Osteoblast (primary cell): ENCODE measurements at regions not wholly inside any gene's neighbourhood (a gene's known extent, or its start where the extent isn't known, plus 50 kb on each side); places are given as distances from the start of the nearest gene placed in this dataset.

Experiments
- DNase-seq: peaks from one replicate; pipeline ENCODE4 v3.0.0; 2011; ENCODE audit warnings: low spot score, mixed read lengths; ENCODE audit not compliant: insufficient read length; ENCODE audit errors: missing footprints
- H2AFZ ChIP-seq: 2 replicates; pipeline ENCODE4 v1.6.0; 2011; ENCODE audit warnings: mild to moderate bottlenecking, low read length
- H3K27ac ChIP-seq: 2 replicates; pipeline ENCODE4 v1.5.1; 2011; ENCODE audit warnings: mild to moderate bottlenecking, low read depth, low read length, moderate library complexity
- H3K27me3 ChIP-seq: 2 replicates; pipeline ENCODE4 v1.6.0; 2012; ENCODE audit warnings: mild to moderate bottlenecking, control low read depth, inconsistent platforms, low read length, moderate library complexity; ENCODE audit not compliant: insufficient read depth
- H3K36me3 ChIP-seq: 2 replicates; pipeline ENCODE4 v1.5.1; 2011; ENCODE audit warnings: mild to moderate bottlenecking, low read length, control low read depth, moderate library complexity; ENCODE audit not compliant: insufficient read depth
- H3K4me1 ChIP-seq: 2 replicates; pipeline ENCODE4 v1.5.1; 2011; ENCODE audit warnings: mild to moderate bottlenecking, low read length, control low read depth, moderate library complexity; ENCODE audit not compliant: insufficient read depth
- H3K4me2 ChIP-seq: 2 replicates; pipeline ENCODE4 v1.6.0; 2011; ENCODE audit warnings: mild to moderate bottlenecking, low read length; ENCODE audit not compliant: insufficient read depth
- H3K4me3 ChIP-seq: fragments of 200-600 bp; sonication (generic); 3 replicates; pipeline ENCODE4 v1.5.1; 2012; ENCODE audit warnings: mild to moderate bottlenecking, low read length, inconsistent platforms; ENCODE audit not compliant: insufficient read depth
- H3K79me2 ChIP-seq: 2 replicates; pipeline ENCODE4 v1.6.0; 2012; ENCODE audit warnings: mild to moderate bottlenecking, low read length, control low read depth, inconsistent platforms; ENCODE audit not compliant: insufficient read depth
- H3K9me3 ChIP-seq: 2 replicates; pipeline ENCODE4 v1.5.1; 2011; ENCODE audit warnings: low read depth, low read length, control low read depth
- H4K20me1 ChIP-seq: 2 replicates; pipeline ENCODE4 v1.6.0; 2012; ENCODE audit warnings: mild to moderate bottlenecking, low read length, control low read depth; ENCODE audit not compliant: insufficient read depth
- CTCF ChIP-seq: IDR thresholded peaks from 2 replicates; pipeline ENCODE4 v1.5.1; 2011; ENCODE audit warnings: mild to moderate bottlenecking, low read depth, low read length, moderate library complexity; ENCODE audit errors: extremely low read depth

- Histone ChIP-seq H3K4me2 (no peak overlapping the region), H4K20me1 (no peaks in the 10 kb centered on the region), H3K4me3 (no peak overlapping the region), H2AFZ (no peak overlapping the region), H3K27me3 (no peaks in the 10 kb centered on the region), H3K9me3 (no peaks in the 10 kb centered on the region), H3K79me2 (no peaks in the 10 kb centered on the region), H3K4me1 (peaks cover 15% of the 10 kb centered on the region), H3K36me3 (no peaks in the 10 kb centered on the region), H3K27ac (peak overlapping the region; percentile 82)
- DNase-seq, result no peak
- TF ChIP-seq CTCF, result no peak
These were observed 349.8 kb upstream of the DAB2 start for GRCh38 chr5:39774605-39775004.

- DNase-seq, result no peak
- peaks cover 28% of the 10 kb centered on the region for H3K4me1 ChIP-seq
- H3K4me3 ChIP-seq, result no peak overlapping the region
- TF ChIP-seq CTCF, result no peak
- no peak overlapping the region for H3K4me2 ChIP-seq
- no peaks in the 10 kb centered on the region for H3K27me3 ChIP-seq
- no peaks in the 10 kb centered on the region for H3K36me3 ChIP-seq
- no peak overlapping the region for H3K27ac ChIP-seq
- H2AFZ ChIP-seq, result peak overlapping the region; percentile 68
- H4K20me1 ChIP-seq, result no peaks in the 10 kb centered on the region
- no peaks in the 10 kb centered on the region for H3K79me2 ChIP-seq
- no peaks in the 10 kb centered on the region for H3K9me3 ChIP-seq
These were observed 347.5 kb upstream of the DAB2 start for GRCh38 chr5:39772307-39772706.

GRCh38 chr5:39767916-39768315 lies 343.1 kb upstream of the DAB2 start:
- no peaks in the 10 kb centered on the region for H3K9me3 ChIP-seq
- no peaks in the 10 kb centered on the region for H3K79me2 ChIP-seq
- H3K27me3 ChIP-seq, result no peaks in the 10 kb centered on the region
- H3K27ac ChIP-seq, result peak overlapping the region; percentile 71
- H3K4me1 ChIP-seq, result peaks cover 17% of the 10 kb centered on the region
- H2AFZ ChIP-seq, result no peak overlapping the region
- H3K4me2 ChIP-seq, result peak overlapping the region; percentile 72
- no peaks in the 10 kb centered on the region for H4K20me1 ChIP-seq
- no peaks in the 10 kb centered on the region for H3K36me3 ChIP-seq
- DNase-seq, result no peak
- no peak overlapping the region for H3K4me3 ChIP-seq
- TF ChIP-seq CTCF, result no peak

- H3K4me1 ChIP-seq, result peaks cover 31% of the 10 kb centered on the region
- H2AFZ ChIP-seq, result no peak overlapping the region
- H3K36me3 ChIP-seq, result no peaks in the 10 kb centered on the region
- H3K9me3 ChIP-seq, result no peaks in the 10 kb centered on the region
- no peak overlapping the region for H3K4me3 ChIP-seq
- H3K27me3 ChIP-seq, result no peaks in the 10 kb centered on the region
- H3K79me2 ChIP-seq, result no peaks in the 10 kb centered on the region
- no peak for TF ChIP-seq CTCF
- peak overlapping the region; percentile 34 for H3K27ac ChIP-seq
- no peak for DNase-seq
- H4K20me1 ChIP-seq, result no peaks in the 10 kb centered on the region
- H3K4me2 ChIP-seq, result peak overlapping the region; percentile 15
These were observed 340.6 kb upstream of the DAB2 start for GRCh38 chr5:39765366-39765765.
